CD4-positive, alpha-beta T cell treated with Interleukin-12 subunit alpha and Interleukin-12 subunit beta, for 1 hour (primary cell): ENCODE measurements at regions not wholly inside any gene's neighbourhood (a gene's known extent, or its start where the extent isn't known, plus 50 kb on each side); places are given as distances from the start of the nearest gene placed in this dataset.
A peak's percentile ranks its signal among the peaks of the same experiment; 100 is the strongest.

Experiments
- DNase-seq: peaks from one replicate; pipeline ENCODE4 v3.0.0-alpha.2; 2020

DNA sequence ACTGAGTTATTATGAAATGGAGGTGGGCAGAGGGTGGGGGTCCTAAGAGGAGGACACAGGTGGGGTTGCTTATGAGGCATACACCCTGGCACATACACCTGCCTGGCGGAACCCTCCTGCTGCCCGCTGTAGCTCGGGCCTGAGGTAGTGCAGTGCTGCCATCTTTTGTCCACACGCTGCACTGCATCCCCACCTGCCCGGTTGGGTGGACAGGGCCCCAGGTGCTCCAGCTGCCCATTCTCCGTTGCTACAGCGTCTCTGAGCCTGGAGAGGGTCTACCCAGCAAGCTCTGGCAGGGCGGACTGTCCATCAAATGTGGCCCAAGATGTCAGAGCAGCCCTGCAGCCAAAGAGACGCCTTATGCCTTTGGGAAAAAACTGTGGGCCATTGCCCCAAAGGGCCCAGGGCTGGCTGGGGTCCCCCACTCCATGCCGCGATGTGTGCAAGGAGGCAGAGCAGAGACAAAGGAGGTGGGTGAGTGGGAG, 131.2 kb downstream of the BUD13 start:
- DNase-seq = peak; percentile 4

DNA sequence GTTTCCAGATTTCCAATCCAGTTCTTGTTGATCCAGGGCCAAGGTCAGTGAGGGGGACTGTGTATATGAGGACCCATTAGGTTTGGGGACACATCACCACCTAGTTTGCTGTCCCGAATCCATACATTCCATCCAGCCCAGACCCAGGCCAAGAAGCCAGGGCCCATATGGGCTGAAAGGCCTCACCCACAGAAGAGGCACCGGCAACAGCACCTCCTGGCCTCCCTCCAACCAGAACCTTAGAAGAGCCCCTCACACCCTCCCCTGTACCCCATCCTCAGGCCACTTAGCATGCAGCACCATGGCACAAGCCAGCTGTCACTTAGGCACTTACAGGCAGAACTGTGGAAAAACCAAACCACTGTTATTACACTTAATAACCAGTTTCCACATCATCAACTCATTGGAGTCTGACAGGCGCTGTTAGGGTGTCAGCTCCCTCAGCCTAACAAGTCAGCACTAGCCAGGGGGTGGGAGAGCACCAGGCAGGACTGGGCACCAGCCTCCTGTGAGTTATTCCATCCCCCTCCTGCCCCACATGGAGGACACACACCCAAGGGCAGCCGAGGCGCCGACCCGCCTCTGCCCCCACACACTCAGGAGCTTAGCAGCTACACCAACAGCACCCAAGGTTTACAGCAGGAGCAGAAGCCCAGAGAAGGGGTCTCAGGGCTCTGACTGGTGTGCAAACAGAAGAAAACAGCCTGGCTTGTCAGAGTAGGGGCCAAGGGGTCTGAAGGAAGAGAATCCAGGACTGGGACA, 132.0 kb downstream of the BUD13 start:
- DNase-seq = no peak

DNA sequence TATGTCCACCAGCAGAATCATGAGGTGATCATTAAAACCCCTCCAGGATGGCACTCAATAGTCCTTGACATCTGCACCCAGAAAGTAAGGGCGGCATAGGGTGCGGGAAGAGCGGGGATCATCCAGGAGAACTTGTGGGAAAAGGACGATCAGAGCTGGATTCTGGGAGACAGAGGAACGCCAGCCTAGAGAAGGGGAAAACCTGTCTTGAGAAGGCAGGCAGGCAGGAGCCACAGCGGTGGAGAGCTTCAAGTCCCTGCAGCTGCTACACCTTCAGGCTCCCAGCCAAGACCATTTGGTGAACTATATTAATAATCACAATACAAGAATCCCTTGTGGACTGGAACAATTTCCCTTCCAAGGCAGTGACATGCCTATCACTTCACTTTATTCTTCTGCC, 134.3 kb downstream of the BUD13 start:
- DNase-seq = no peak

GRCh38 chr11:116637766-116638165, 135.0 kb downstream of the BUD13 start:
- DNase-seq = no peak

DNA sequence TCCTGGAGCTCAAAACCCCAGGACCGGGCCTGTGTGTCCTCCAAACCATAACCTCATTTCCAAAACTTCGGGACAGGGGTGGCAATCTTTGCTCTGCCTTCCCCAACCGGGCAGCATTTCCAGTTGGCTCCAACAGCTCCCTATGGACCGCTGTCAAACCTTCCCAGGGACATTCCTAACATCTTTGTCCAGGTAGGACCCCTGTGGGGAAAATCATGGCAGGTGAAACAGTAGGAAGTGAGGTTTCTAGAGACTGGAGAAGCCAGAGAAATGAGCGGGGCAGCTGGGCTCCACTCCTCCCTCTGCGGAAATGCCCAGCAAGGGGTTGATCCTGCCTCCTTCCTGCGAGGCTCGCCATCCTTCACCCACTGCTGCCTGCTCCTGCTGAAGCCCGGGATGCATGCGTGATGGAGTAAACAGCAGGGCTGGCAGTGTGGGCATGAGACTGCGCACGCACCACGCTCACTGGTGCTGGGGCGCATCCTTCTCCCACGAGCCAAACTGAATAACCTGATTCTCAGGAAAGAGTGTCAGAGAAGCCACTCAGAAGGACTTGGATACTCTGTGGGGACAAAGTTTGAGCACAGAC, 136.4 kb downstream of the BUD13 start:
- no peak for DNase-seq

DNA sequence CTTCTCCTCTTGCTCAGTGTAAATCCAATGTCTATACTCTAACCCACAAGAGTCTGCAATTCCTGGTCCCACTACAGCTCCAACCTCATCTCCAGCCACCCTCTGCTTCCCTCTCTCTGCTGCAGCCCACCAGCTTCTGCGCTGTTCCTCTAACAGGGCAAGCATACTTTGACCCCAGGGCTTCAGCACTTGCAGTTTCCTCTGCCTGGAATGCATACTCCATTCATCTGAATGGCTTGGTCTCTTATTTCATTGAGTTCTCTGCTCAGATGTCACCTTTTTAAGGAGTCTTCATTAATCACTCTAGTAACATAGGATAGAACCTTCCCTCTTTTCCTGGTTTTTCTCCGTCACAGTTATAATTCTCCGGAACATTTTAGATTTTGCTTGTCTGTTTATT, 141.6 kb downstream of the BUD13 start:
- DNase-seq = no peak

- no peak for DNase-seq
Measured at GRCh38 chr11:116618461-116618860, 154.3 kb downstream of the BUD13 start.

GRCh38 chr11:116615211-116615865, 157.4 kb downstream of the BUD13 start:
- DNase-seq = no peak

- no peak for DNase-seq
Measured at GRCh38 chr11:116614306-116615210, 158.2 kb downstream of the BUD13 start.

DNA sequence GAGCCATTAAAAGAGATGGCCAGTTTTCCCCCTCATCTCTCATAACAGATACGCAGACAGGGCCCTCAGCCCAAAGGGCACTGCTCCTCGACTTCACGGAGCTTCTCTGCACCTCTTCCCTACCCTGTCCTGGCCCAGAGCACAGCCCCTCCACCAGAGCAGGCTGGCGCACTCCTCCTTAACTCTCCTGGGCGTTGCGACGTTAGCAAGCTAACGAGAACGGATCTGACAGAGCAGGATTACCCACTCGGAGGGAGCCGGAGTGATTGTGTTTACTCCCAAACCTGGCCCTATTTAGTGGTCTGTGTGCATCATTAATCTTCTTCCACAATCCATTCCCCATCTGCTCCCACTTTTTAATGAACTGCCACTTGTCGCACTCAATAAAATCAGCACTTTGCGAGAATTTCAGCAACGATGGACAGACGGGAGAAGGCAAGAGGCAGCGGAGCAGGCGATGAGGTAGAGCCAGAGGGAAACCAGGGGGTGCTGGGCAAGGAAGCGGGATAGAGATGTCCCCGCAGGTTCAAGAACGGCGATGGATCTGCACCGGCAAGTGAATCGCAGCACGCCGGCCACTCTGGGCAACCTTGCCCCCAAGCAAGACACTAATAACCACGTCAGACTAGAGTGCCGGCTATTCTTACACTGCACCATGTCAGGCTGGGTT, 159.4 kb downstream of the BUD13 start:
- no peak for DNase-seq

DNA sequence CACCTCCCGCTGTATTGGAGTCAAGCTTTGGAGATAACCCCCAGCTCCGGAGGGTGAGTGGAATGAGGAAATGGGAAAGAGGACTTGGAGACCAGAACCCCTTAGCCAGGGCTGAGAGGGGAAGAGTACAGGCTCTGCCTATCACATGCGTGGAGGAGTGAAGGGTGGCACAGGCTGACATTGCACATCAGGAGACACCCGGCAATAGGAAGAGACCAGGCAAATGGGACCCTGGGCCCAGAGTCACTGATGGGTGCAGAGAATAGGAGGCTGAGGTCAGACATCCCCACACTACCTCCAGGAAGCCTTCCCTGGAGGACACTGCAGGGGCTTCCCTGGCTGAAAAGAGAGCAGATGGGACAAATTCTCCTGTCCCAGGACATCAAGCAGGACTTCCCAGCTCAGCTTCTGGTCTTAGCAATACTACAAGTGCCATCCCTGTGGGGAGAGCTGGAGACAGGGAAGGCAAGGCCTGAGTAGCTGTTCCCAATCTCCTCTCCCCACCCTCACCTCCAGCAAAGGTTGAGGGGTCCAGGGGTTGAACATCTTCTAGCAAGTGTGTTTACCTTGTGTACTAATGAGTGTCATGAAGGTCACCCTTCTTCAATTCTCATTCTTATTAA, 160.7 kb downstream of the BUD13 start:
- no peak for DNase-seq

- no peak for DNase-seq
Measured at GRCh38 chr11:116610190-116610589, 162.6 kb downstream of the BUD13 start.

DNA sequence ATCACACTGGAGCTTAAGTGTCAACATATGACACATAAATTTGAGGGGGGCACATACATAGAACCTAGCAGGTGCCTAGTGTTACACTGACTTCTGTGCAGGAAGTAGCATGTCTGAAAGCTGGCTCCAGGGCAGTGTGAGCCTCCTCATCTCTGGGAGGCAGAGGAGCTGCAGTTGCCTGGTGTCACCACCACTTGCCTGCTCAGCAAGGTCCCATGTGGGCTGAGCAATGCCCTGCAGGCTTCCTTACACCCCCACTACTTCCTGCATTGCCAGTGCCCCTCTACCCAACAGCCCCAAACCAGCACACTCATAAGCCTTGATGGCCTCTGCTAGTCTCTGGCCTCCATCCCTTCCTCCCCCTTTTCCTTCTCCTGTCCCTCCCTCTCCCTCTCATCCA, 165.8 kb downstream of the BUD13 start:
- no peak for DNase-seq

- no peak for DNase-seq
Measured at GRCh38 chr11:116605543-116606459, 167.0 kb downstream of the BUD13 start.

GRCh38 chr11:116603728-116604323, 169.0 kb downstream of the BUD13 start:
- no peak for DNase-seq

DNA sequence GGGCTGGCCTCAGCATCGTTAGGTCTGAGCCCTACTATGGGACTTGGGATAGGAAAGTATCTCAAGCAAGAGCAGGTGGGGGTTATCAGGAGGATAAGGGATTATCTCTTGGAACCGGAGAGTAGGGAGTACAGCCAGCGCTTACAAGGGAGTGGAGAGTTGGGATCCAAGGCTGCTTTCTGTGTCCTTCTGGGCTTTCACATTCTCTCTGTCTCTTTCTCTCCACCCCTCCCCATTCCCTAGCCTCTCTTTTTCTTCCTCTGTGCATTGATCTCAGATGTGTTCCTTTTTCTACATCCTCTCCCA, 170.2 kb downstream of the BUD13 start:
- DNase-seq = no peak

DNA sequence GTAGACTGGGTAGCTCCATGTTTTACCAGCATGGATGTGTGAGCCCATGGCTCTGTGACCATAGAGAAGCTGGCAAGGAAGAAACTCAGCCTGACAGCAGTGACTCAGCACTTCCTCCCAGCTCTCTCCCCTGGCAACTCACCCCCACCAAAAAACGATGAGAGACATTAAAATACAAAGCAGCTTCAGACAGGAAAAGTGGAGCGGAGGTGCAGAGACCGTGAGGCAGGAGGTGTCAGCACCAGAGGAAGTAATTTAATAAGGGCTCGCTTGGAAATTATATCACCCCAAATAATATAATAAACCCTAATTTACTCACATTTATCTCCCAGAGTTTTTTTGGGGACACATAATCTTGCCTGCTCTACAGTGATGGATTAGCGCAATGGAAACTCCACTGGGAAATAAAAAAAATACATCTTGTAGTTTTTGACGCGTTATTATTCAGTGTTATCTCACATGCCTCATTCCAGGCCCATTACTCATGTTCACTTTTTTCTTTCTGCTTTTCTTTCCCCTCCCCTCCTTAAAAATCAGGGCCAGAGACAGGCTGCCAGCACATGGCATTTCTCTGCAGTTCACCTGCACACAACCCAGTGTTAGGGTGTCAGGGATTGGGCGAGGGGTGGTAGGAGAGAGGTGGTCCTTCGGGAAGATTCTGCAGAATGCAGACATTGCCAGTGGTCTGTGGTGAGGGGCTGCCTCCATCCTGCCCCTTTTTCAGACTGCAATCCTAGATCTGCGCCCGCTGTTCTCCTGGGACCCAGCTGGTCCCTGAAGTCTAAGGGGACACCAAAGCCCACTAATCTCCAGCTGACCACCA, 170.8 kb downstream of the BUD13 start:
- no peak for DNase-seq

DNA sequence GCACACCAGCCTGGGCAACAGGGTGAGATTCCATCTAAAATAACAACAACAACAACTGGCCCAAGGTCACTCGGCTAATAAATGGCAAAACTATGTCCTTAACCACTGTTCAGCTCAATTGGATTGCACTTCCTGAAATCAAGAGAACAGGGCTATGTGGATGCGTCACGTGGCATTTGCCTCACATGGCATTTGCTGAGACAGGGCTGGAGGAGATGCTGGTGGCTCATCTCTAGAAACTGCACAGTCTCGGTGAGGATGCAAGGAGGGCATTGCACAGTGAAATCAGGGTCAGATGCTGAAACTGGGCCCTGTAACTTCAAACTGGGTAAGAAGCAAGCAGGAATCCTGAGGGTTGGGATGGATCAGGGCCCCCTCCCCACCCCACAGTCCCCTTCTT, 171.9 kb downstream of the BUD13 start:
- no peak for DNase-seq

- DNase-seq = no peak
Measured at GRCh38 chr11:116598556-116598955, 174.2 kb downstream of the BUD13 start.

DNA sequence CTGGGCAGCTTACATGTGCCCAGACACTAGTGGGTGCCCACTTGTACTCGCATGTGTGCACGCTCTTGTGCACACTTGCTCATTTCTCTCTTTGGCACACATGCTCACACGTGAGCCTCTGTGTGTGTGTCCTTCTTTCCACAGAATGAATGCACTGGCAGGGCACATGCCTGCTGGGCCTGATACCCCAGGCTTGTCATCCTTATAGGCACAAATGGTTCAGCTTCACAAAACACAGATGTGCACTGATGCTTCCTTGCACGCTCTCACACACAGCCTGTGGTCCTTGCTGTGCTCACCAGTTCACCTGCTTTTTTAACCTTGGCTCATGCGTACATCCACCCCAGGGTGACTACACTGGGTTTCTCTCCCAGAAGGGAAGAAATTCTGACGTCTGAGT, 174.8 kb downstream of the BUD13 start:
- DNase-seq = no peak
